NCI-H82 treated with DMSO at 0.1 percent for 48 hours (cell line): ENCODE measurements at regions not wholly inside any gene's neighbourhood (a gene's known extent, or its start where the extent isn't known, plus 50 kb on each side); places are given as distances from the start of the nearest gene placed in this dataset.
"Not testable (repeated sequence)": the region's sequence is repeated elsewhere in the genome, so short reads cannot be mapped to it uniquely, and the experiment has no call there.

Source experiments
- DNase-seq: peaks from one replicate; lab custom pipeline; 2025; ENCODE audit not compliant: unreplicated experiment; lab: John Stamatoyannopoulos, UW

GRCh38 chr10:78407009-78407711, 373.5 kb downstream of the RPS24 start:
- peak; percentile 82 for DNase-seq

DNA sequence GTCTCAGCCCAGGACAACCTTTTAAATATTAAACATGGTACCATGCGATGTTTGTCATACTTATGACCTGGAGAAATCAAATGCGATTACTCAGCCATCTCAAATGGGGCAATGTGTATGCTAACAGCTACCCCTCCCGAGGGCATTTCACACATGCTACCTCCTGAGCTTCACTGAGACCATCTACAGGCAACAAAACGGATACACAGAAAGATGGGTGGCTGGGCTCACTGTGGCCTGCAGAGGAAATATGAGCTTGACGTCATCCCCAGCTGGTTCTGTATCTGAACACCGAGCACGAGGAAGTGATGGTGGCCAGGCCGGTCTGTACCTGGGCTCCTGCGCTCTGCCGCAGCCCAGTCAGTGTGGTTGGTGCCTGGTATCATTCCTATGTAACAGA, 374.3 kb downstream of the RPS24 start:
- DNase-seq: no peak

DNA sequence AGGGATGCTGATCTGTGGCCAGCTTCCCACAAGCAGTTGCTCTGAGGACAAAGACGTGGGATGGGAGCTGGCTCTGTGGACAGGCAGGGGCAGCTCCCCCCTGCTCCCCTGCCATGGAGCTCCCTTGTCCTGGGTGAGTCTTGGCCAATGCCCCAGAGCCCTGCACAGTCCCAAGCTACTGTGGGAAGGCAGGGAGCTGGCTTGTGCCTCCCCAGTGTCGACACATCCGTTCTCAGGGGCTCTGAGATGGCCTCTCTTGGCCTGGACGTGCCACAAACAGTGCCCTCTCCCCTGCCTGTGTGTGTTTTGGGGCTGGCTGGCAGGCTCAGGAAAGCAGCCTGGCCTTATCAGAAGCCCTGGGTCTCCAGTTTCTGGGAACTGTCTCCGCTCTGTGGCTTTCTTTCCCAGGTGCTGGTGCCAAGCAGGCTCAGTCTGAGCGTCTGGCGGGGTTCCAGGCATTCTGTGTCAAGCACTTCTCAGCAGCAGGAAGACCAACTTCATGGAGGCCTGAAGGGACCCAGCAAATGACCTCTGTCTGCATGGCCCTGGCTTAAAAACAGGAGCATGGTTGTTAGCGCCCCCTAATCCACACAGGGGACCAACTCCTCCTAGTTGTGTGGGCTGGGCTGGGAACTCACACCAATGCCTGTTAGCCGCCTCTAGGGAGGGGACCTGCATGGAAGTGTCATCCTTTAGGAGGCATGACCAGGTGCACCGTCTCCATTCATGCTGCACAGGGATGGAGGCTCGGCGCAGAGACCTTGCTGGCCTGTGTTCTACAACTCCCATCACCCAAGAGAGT, 375.2 kb downstream of the RPS24 start:
- DNase-seq: no peak

GRCh38 chr10:78410046-78410965, 376.6 kb downstream of the RPS24 start:
- no peak for DNase-seq

DNA sequence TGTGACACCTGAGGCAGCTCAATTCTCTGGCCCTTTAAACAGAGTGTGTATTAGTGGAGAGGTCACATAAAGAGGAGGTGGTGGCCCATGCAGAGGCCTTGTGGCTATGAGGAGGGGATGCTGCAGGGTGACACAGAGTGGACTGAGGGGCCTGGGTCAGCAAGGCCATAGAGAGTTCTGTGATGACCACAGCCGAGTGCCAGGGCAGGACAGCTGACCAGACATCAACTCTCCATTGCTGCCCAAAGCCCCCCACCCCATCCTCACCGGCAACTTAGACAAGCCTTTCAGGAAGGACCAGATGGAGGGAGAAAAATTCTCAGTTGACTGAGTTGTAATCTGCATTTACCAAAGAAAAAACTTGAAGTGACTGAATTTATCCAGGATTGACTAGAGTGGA, 378.1 kb downstream of the RPS24 start:
- no peak for DNase-seq

DNA sequence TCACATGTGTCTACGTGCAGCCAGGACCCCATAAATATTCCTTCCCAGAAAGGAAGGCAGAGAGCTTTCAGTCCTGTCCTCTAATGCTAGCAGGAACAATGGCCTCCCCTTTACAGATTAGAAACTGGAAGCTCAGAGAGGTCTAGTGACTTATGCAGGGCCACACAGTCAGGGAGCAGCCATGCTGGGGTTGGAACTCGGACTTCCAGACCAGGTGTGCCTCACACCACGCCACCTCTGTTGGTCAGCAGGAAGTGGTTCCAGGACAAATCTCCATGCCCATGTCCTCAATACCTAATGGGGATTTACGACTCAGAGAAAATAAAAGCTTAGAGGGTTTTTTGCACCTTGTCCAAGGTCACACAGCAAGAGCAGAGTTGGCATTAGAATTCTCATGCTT, 378.9 kb downstream of the RPS24 start:
- DNase-seq: no peak

DNA sequence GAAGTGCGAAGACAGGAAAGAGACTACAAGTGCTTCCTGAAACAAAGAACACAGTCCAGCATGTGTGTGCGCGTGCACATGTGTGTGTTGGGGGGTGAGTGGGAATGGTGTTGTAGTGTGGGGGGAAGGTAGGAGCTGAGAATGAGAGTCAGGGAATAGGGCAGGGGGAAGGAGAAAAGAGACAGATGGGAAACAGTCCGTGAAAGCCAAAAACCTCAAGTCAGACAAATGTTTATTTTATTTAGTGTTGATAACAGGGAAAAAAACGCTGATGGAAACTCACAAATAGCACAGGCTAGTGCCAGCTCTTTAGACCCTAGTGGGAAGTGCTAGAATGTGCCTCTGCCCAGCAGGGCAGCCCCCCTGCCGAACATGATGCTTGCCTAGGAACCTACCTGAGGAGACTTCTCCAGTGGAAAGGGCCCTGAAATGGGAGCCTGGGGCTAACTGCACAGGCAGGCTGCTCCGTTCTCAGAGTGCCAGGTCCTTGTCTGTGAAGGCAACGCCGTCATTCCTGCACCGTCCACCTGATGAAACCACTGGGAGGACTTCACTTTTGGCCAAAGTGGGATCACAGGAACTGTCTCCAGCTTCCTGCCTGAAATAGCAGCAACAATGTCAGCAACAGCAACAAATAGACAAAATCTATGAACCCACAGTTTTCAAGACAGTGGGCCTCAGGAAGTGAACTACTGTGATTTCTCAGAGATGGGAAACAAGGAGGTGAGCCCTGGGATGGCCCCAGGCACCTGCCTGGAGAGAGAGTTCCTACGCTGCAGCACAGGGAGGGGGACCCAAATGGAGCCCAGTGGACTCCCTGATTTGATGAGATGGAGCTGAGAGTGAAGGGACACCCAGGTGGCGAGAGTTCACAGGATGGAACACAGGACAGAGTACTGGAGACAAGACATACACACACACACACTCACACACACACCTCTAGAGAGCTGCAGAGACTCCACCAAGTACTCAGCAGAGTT, 379.7 kb downstream of the RPS24 start:
- DNase-seq: no peak

DNA sequence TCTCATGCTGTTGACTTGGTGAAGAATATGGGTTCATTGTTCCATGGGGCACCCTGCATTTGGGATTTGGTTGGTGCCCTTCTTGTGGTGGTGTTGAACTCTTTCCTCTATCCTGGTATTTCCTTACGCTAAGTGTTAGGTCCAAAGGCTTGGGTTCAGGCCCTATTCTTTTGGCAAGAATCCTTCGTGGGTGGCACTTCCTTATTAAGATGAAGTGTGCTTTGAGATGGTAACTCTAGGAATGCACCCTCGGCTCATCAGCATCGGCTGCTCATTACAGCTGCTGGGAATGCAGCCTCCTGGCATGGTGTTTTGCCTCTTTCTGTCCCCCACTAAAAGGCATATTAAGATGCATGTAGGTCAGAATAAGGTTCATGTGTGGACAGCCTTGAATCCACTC, 380.7 kb downstream of the RPS24 start:
- no peak for DNase-seq

GRCh38 chr10:78415111-78415510, 381.4 kb downstream of the RPS24 start:
- no peak for DNase-seq

DNA sequence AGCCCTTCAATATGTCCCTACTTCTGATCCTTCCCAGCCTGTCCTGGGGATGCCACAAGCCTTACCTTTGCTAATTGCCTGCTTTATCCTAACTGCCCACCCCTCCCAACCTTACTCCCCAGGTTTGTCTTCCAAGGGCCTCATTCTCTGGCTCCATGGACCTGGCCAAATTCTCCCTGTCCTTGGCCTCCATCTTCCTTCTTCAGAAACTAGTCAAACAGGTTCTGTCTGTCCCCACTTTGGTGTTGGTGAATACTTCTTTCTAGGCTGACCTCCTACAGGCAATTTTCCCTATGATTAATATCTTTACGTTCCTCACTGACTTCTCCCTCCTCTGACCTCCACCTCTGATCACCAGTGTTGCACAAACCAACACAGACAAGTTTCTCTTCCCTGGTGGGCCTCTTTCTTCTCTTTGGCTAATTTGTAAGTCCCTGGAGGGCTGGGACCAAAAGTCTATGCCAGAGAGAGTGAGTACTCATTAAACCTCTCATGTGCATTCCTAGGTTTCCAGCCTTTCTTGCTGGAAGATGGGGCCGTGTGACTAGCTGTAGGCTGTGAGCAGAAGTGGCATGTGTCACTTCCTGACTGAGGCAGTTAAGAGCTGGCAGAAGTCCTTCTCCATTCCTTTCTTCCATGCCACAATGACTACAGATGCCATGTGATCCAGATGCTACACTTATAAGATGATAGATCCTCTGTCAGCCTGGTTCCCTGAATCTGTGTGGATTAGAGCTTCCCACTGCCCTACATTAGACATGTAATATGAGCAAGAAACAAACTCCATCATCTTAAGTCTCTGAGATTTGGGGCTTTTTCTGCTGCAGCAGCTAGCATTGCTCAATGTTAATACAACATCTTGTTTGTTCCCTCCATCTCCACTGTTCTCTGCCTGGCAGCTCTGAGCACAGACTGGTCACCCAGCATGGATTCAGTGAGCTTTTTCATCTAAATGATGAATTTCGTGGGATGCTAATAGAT, 382.7 kb downstream of the RPS24 start:
- DNase-seq: no peak

- DNase-seq: no peak
Observed at GRCh38 chr10:78417425-78418370, 384.0 kb downstream of the RPS24 start.

DNA sequence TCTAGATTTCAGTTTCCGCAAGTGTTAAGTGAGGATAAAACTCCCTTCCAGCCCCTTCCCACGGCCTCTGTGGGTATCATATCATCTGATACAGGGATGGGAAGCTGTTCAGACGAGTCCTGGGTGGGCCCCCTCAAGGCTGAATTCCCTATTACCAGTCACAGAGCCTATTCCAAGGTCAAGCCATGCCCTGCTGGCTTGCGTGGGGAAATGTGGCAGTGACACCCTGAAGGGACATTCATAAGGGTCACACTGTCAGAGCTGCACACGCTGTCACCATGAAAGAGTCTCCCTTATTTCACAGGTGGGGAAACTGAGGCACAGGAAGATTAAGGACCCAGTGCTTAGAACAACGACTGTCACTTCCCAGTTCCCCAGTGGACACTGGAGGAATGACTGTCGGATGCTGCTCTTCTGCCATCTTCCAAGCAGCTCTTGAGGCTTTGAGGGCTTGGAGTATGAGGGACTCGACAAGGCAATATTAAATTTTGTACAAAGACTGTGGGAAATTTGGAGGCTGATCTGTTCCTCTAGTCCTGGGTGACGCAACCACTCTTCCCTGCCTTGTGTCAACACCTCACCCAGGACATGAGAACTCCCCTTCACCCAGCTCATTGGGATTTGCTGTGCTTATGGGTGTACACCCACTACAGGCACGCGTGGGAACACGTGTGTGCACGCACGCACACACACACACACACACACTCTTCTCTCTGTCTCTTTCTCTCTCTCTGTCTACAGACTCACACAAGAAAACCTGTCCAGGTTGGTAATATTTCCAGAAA, 386.0 kb downstream of the RPS24 start:
- no peak for DNase-seq

DNA sequence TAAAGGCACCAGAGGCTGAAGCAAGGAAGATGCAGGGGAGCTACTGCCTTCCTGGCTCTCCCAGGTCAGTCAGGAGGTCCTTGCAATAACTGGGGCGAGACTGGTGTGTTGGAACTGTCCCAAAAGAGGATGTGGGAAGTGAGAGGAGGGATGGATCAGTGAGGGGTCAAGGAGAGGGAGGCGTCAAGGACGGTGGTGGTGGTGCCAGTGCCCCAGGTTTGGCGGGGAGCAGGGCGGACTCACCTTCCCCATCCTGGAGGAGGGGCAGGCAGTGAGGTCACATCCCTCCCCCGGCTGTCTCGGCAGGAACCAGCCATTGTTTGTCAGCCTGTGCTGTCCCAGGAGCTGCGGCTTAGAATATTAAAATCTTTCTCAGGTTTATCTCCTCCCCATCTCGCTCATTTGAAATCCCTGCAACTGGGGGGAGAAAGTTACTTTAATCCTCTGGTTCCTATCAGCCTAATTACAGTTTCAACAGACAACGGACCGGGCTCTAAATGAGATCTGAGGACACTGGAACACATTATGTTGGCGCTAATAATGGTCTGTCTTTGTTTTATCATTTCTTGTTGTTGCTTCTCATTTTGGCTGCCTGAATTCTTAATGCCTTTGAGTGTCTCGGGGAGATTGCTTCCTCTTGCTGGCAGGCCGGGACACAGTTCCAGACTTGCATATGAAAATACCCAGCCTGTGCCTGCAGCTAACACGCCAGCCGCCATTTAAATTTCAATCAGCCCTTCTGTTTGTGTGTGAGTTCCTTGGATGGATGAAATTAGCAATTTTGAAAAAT, 387.5 kb downstream of the RPS24 start:
- DNase-seq: peak; percentile 33

DNA sequence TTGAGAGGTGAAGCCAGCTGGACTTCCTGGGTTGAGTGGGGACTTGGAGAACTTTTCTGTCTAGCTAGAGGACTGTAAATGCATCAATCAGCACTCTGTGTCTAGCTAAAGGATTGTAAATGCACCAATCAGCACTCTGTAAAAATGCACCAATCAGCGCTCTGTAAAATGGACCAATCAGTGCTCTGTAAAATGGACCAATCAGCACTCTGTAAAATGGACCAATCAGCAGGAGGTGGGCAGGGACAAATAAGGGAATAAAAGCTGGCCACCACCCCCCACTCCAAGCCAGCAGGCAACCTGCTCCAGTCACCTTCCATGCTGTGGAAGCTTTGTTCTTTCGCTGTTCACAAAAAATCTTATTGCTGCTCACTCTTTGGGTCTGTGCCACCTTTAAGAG, 390.4 kb downstream of the RPS24 start:
- not testable (repeated sequence) for DNase-seq

DNA sequence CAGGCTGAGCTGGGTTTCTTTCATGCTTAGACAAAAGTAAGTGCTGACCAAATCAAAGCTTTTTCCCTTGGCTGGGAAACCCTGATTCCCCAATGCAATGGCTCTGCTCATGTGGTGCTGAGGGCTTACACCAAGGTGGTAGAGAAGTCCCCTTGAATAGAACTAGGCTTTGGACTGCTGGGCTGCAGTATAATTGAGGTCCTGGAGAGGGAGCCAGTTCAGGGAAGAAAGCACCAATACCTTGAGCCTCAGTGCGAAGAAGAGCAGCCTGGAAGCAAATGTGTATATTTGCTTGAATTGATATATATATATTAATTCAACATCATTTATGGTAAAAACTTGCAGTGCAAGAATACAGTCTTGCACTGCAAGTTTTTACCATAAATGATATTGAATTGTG, 391.1 kb downstream of the RPS24 start:
- DNase-seq: no peak

DNA sequence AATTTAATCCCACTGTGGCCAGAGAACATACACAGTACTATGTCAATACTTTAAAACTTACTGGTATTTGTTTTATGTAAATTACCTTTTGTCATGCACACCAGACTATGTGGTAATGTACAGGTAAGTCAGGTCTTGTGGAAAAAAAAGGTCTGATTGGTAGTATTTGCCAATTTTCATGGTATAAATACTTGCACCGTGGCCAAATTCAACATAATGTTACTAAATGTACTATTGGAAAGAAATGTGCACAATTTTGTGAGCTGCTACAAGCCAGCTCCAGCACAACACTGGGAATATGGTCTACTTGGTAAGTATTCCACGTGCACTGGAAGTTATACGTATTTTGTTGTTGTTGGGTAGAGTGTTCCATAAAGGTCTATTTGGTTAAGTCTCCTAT, 392.5 kb downstream of the RPS24 start:
- no peak for DNase-seq
